NOMO-1 treated with dmso at 0.1 percent for 144 hours (cell line): ENCODE measurements at regions not wholly inside any gene's neighbourhood (a gene's known extent, or its start where the extent isn't known, plus 50 kb on each side); places are given as distances from the start of the nearest gene placed in this dataset.
A peak's percentile ranks its signal among the peaks of the same experiment; 100 is the strongest.
"Not testable (repeated sequence)": the region's sequence is repeated elsewhere in the genome, so short reads cannot be mapped to it uniquely, and the experiment has no call there.

Experiments used
- DNase-seq: peaks from one replicate; lab custom pipeline; 2025; ENCODE audit not compliant: unreplicated experiment; lab: John Stamatoyannopoulos, UW

DNA sequence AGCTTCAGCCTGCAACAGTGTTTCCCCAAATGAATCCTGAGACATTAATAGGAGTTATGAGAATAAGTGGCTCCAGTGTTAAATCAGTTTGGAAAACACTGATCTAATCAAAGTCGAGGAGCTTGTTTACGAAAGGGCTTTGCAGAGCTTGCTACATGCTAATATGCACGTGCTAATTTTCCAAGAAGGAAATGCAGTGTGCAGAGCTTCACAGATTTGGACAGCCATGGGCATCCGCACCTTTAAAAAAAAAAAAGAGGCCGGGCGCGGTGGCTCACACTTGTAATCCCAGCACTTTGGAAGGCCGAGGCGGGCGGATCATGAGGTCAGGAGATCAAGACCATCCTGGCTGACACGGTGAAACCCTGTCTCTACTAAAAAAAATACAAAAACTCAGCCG is 79.7 kb upstream of the LMO2 start:
- DNase-seq, result not testable (repeated sequence)

DNA sequence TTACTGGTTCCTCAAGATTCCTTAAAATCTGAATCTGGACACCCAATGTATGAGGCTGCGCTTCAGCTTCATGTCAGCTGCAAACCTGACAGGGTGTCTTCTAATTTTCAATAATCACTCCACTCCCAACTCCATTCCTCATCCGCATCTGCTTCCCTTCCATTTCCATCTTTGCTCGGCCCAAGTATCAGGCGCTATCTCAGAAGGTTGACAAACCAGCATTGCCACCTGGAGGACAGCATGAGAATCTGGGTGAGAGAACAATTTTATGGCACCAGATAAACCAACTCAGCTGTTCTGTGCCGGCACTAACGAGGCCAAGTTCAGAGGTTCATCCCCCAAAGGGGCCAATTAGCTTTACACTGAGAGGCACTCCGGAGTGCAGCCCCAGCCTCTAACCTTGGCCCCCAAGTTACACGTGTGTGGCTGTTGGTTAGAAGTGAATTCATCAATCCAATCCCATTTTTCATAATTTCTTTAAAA is 79.1 kb upstream of the LMO2 start:
- DNase-seq, result peak; percentile 36

DNA sequence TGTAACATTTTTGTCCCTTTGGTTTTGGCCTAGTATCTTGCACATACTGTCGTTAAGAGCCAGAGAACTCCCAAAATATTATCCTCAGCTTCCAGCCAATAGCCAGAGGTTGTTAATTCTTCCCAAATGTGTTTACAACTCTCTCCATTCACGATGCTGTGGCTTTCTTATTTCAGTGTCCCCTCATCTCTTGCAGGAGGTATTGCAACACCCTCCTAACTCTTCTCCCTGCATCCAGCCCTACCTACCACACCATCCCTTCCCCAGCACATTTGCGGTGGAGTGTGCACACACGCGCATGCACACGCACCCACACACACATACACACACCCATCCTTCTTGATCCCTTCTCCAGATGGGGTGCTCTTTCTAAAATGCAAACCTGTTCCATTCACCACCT is 75.6 kb upstream of the LMO2 start:
- no peak for DNase-seq

DNA sequence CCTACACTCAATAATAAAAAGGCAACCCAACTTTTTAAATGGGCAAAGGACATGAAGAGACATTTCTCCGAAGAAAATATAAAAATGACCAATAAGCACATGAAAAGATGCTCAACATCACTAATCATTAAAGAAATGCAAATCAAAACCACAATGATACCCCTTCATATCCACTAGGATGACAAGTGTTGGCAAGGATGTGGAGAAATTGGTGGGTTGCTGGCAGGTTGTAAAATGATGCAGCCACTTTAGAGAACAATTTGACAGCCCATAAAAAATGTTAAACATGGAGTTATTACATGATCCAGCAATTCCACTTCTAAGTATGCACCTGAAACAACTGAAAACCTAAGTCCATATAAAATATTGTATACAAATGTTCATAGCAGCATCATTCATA is 73.2 kb upstream of the LMO2 start:
- no peak for DNase-seq

DNA sequence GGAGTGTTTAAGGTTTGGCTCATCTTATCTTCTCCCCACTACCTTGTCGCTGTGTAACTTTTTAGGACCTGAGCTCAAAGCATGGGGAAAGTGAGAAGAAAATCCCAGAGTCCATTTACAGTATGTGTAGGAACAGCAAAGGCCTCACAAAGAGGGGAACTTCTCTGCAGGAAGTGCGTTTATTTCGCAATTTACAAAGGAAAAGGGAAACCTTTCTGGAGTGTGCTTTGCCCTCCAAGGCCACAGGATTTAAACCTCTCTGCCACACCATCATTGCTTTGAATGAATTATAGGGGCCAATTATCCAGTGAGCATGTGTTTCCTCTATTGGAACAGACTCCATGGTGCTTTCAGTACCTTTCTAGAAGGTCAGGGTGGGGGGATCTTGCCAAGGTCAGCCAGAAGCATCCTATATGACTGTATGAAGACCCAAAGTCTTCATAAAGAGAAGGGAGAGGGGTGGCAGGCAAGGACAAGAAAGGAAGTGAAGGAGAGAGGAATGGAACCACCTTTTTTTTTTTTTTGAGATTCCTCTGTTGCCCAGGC is 68.1 kb upstream of the LMO2 start:
- peak; percentile 8 for DNase-seq

DNA sequence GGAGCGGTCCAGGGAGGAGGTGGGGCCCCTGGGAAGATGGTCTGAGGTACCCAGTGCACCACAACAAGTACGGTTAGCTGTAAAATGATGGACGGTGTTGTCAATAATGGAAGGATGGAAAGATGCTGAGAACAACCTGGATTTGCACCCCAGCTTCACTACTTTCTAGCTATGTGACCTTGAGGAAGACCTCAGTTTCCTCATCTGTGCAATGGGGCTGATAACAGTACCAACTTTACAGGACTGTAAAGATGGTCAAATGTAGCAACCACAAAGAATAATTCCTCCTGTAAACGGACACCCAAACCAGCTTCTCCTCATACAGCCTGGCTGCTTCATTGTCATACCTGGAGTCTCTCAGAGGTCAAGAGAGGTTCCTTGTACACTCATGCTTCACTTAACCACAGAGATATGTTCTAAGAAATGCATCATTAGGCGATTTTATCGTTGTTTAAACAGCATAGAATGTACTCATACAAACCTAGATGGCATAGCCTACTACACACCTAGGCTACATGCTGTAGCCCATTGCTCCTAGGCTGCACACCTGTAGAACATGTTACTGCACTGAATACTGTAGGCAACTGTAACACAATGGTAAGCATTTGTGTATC is 65.5 kb upstream of the LMO2 start:
- DNase-seq, result no peak

DNA sequence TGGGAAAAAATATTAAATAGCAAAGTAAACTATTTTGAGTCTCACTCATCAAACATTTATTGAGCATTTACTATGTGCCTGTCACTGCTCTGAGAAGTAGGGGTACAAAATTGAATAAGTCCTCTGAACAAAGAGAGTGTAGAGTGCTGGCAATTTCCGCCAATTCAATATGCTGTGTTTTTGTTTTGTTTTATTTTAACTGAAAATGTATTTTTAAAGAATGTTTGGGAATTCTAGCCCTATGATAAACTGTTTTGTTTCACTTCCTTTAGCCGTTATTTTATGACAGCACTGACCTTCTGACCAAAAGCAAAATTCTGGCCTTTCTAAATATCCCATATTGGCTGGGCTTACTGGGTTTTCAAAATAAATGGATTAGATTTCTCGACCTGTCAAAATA is 64.7 kb upstream of the LMO2 start:
- no peak for DNase-seq

DNA sequence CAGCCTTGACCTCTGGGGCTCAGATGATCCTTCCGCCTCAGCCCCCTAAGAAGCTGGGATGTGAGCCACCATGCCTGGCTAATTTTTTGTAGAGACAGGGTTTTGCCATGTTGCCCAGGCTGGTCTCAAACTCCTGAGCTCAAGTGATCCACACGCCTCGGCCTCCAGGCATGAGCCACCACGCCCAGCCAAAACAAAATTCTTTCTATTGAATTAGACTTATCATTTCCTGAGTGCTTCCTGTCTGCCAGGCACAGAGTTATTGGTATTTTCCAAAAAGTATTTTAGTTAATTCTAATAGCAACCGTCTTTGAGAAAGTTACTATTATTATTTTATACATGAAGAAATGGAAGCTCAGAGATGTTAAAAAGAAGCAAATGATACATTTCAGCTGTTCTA is 61.4 kb upstream of the LMO2 start:
- no peak for DNase-seq

DNA sequence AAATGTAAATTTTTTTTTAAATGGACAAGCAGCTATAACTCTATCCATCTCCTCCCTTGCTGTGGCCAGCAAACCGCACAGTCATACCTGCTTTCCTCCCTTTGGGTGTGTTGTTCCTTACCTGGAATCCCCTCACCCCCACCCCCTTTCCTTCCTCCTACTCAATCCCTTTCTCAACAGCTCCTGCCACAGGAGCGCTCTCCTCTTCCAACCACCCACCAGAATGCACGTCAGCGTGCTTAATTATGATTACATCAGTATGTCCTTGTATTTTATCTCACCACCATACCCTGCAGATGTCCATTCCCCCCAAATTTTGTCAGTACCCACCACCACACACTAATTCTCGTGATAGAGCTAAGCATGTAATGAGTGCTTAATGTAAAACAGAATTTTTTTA is 60.9 kb upstream of the LMO2 start:
- no peak for DNase-seq

DNA sequence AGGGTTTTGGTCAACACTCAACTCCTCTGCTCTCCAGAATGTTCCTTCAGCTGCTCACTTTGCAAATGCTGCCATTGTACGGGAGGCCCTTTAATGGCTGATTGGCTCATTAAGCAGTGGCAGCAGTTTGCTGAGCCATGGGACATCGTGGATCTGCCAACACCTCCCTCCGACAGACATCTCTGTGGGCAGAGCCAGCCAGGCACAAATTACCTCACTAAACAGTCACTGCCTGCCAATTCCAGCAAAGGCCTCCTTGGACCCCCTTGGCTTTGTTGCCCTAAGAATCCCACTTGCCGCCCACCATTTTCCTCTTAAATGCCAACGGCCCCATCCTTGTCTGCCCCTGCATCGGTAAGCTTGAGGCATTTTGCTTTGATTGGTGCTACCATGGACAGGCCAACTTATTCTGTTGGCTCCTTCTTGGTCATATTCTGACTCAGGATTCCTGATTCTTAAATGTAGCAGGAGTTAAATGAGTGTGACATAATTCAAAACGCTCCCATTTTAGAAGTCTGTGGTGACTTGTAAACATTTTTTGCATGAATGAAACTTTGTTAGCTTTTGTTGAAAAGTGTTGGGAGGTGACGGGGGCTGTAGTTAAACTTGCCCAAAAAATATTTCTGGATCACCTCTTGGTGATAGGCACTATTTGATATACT is 57.5 kb upstream of the LMO2 start:
- no peak for DNase-seq

DNA sequence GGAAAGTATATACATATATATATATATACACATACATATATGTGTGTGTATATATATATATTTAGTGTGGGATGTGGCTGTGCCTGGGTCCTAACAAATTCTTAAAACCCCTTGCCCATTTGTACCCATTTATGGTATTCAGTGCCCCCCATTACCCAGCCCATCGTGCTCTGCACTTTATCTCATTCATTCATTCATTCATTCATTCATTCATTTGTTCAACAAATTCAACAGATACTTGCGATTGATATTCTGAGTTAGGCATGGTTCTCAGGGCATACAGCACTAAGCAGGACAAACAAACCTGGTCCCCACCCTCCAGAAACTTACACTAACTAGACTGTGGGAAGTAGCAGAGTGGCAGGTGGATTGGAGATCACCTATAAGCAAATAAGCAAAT is 56.6 kb upstream of the LMO2 start:
- no peak for DNase-seq

DNA sequence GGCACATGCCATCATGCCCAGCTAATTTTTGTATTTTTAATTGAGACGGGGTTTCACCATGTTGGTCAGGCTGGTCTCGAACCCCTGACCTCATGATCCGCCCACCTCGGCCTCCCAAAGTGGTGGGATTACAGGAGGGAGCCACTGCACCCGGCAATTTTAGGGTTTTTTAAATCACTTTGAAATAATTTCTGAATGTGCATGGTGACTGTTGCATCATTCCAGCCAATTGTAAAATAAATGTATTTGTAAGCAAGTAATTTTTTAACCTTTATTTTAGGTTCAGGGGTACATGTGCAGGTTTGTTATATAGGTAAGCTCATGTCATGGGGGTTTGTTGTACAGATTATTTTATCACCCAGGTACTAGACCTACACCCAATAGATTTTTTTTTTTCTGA is 56.0 kb upstream of the LMO2 start:
- not testable (repeated sequence) for DNase-seq

DNA sequence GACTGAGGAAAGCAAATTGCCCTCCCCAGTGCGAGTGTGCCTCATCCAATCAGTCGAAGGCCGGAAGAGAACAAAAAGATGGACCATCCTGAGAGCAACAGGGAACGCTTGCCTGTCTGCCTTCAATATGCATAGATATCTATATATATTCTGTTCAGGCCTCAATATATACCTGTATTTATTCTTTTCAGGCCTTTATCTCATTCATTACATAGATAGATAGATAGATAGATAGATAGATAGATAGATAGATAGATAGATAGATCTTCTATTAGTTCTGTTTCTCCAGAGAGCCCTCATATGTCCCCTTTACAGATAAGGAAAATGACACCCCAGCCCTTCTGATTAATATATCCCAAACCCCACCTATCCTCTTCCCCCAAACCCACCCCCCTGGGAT is 55.1 kb upstream of the LMO2 start:
- no peak for DNase-seq

DNA sequence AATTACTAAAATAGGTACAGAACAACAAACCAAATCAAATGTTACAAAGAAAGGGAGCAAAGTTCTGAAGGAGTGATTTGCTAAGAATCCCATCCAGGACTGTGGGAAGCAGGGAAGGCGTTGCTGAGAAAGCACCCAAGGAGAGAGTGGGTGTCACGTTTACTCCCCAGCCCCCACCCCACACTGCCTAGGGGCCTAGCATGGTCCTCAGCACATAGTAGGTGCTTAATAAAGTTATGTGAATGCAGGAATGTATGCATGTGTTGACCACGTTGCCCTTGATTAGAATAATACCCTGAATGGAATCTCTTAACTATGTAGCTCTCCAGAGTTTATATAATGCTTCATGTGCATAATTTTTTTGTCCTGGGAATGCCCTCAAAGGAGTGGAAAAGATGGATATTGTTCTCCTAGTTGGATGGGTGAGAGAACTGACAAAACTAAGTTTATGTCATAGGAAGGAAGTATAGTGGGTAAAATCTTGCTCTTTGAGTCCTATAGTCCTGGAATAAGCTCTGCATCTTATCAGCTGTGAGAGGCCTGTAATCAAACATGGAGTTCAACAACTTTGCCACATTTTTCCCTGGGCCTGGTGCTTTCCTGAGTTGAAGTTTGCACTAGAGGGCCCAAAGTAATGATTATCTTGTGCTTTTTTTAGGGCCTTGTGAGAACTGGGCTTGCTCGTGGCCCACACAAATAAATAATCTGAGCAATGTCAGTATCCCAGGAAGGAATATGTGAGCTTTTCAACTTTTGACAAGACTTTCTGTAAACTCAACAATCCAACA is 53.8 kb upstream of the LMO2 start:
- DNase-seq, result no peak

DNA sequence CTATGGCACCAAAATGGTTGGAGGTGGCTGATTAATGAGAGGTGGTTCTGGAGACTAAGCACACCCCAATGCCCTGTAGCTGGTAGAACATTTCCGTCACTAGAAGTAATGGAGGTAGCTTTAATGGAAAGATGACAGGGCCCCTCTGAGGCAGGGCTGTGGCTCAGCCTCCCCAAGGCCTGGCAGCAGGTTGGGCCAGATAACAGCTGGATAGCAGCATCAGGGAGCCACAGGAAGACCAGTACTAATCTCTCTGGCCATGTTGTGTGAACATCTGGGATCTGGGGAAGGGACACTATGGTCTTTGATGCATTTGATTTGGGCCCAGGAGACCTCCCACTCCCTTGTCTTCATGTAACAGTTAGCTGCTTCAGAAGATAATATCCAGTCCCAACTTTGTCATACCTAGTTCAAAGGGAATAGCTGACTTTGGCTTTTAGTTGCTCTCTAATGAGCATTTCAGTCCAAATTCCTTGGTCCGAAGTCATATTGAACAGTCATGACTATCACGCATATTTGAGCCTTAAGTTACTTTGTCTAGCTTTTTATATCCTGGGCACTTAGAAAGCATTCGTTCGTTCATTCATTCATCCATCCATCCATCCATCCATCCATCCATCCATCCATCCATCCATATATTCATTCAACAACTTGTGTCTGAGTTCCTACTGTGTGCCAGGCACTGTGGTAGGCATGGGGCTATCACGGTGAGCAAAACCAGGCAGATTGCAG is 53.0 kb upstream of the LMO2 start:
- no peak for DNase-seq

DNA sequence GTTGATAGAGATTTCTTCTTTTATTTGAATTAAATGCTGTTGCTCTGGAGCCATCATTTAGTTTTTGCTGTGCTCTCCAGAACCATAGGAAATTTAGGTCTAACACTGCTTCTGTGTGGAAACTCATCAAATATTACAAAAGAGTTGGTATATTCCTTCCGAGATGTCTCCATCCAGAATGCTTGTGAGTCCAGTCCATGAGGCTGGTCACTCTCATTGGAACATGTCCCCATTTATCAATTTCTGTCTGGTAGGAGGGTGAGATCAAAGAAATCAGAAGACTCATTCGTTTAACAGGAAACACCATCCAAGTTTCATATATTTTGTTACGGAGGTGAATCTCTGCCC is 52.4 kb upstream of the LMO2 start:
- no peak for DNase-seq

DNA sequence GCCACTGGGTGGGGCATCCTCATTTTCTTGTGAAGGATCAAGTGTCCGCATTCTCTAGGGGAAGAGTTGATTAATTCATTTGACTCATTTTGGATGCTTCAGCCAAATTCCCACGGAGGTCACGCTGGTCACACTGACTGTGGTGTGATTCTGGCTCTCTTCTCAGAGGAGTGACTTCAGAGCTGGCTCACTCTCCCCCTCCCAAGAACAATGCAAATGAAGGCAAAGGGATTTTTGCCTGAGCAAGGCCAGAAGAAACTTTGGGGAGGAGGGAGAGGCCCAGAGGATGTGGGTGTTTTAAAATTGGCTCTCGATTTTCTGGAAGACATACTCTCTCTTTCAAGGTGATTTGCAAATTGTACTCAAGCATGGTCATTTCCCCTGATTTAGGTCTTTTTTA is 51.1 kb upstream of the LMO2 start:
- DNase-seq, result no peak

DNA sequence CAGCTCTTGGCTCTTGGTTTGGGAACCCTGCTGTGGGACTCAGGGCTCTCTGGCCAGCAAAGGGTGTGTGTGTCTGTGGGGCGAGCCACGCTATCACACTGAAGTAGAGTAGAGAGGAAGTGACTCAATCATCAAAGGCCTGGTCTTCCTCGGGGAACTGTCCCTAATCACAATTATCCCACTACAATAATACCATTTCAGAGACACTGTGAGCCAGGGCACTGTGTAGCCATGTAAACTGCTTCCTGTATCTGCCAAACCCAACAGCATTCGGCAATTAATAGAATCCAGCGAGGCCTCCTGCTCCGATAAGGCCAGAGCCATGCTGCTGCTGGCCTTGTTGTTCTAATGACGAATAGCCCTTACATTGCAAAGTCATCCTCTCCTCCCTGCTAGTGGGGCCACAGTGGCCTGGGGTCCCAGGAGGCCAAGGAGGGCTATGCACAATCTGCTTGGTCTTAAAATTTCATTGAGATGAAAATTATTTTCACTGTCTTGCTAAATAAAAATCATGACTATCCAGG is 49.8 kb upstream of the LMO2 start:
- DNase-seq, result peak; percentile 39
